Endothelial cell of hepatic sinusoid (primary cell): ENCODE measurements at regions not wholly inside any gene's neighbourhood (a gene's known extent, or its start where the extent isn't known, plus 50 kb on each side); places are given as distances from the start of the nearest gene placed in this dataset.

Source experiments
- in situ Hi-C: cut with HindIII; loops from 2 replicates; pipeline ENCODE4 v1.10.0; 2017; ENCODE audit warnings: low sequenced_read_pairs

DNA sequence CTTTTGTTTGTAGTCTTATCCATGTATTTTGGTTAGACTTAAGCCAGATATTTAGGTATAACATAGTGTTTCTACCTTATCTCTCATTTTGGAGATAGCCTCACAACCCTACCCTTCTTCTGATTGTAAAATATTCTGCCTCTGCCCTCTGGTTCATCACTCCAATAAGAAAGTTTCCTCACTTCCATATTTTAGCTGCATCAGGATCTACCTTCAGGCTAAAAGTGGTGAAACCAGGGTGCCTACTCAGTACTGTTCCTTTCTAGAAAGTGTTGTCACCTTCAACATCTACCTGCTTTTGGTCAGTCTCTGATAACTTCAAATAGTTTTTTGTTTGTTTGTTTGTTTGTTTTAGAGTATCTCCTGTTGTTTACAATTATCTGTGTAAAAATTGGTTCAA, 294.6 kb downstream of the ANXA1 start:
- in situ Hi-C loops, result no loop called here

DNA sequence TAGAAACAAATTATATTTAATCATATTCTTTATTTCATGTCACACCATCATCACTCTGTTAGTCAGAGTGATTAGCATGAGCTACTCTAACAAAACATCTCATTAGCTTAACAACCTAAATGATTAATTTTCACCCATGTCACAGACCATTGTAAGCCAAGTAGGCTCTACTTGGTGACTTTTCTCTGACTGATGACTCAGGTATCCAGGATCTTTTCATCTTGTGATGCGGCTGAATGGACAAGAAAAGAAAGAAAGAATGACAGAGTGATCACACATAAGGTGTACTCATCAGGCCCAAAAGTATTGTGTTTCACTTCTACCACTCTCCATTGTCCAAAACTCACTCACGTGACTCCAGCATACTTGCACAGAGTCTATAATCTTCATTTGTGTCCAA, 299.3 kb downstream of the ANXA1 start:
- in situ Hi-C loops, result no loop called here

DNA sequence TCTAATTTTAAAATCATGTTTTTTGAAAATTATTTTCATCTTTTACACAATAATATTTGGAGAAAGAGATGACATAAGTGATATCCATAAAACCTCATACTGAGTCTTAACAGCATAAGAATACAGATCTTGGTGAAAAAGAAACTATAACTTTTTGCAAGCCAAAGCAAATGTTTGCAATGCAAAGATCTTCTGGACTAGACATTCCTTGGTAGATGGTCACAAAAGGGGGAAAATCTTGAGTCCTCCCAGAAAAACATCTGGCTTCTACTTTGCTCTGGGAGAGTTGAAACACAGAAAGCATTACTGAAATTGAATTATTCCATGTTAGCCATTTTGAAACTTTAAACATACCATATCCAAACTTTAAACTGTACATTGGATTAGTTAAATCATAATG, 308.2 kb downstream of the ANXA1 start:
- in situ Hi-C loops, result no loop called here

DNA sequence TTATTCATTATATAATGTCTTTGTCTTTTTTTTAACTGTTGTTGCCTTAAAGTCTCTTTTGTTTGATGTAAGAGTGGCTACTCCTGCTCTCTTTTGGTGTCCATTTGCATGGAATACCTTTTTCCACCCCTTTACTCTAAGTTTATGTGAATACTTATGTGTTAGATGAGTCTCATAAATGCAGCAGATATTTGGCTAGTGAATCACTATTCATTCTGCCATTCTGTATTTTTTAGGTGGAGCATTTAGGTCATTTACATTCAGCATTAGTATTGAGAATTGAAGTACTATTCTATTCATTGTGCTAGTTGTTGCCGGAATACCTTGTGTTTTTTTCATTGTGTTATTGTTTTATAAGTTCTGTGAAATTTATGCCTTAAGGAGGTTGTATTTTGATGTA, 317.1 kb downstream of the ANXA1 start:
- in situ Hi-C loops, result no loop called here

GRCh38 chr9:73470766-73471165, 319.1 kb downstream of the ANXA1 start:
- in situ Hi-C loops, result no loop called here

DNA sequence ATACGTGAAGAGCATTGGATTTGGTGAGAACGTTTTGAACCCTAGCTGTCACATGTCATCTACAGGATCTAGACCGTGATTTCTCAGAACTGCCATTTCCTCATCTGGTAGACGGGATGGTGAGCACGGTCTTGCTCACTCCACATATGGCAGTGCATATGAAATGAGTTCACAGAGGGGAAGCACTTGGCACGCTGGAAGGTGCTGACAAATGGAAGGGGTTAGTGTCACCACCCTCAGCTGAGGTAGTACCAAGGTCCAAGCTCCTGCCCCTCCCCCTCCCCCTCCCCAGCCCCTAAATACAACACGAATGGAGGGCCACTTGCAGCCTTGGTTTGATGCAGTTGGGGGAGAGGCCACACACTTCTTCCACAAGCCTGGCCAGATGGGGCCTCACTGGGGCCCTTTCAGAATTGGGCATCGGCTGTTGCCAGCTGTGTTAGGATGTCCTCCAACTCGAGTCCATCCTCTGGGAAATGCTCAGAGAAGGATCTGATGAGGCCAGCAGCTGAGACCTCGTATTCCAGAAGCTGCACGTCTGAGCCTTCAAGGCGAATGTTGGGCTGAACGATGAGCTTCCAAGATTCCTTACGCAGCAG, 322.4 kb downstream of the ANXA1 start:
- in situ Hi-C loops, result no loop called here

DNA sequence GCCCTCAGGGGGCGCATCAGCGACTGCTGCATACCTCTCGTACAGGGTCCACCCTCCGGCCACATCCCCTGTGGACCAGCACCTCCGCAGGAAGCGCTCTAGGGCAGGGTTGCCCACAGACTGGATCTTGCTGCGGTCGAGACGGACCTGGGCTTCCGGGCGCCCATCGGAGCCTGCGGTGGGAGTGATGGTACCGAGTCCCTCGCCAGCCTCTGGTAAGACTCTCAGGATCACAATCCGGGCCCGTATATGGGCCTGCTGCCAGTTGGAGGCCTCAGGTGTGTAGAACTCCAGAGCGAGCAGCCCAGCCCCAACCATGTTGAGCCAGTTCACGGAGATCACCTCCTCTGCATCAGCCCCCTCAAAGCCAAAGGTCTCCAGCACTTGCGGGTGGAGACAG, 323.0 kb downstream of the ANXA1 start:
- in situ Hi-C loops, result no loop called here

DNA sequence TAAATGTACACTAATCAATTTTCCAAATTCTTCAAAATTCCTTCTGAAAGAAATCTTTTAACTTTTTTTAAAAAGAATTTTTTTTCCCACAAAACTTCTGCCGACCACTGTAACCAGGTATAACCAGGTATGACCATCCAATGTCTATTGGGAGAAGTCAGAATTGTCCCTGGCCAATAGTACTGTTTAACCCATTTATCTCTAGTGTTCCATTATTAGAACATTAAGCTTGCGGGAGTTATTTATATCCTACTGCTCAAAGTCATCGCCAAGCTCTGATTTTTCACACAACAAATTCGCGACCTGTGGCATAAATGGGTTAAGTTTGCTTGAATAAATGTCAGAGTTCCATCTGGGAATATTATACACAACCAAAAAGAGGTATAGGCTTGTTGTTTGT, 343.2 kb downstream of the ANXA1 start:
- in situ Hi-C loops, result no loop called here

DNA sequence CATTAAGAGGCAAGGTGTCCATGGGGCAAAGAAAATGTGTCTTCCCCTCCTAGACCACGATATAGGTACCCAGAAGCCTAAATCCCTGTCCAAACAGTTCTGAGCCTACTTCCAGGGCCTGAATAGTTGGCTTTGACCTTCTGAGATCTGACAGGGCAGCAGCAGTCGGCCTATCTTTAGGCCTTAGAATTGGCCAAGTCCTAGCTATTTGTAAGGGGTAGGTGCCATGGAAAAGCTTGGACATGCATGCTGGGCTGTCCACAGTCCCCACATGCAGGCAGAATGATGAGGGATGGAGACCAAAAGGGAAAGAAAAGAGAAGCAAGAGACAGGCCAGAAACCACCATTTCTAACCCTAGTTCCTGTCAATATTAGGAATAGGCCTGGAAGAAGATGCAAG, 346.1 kb downstream of the ANXA1 start:
- in situ Hi-C loops, result no loop called here

DNA sequence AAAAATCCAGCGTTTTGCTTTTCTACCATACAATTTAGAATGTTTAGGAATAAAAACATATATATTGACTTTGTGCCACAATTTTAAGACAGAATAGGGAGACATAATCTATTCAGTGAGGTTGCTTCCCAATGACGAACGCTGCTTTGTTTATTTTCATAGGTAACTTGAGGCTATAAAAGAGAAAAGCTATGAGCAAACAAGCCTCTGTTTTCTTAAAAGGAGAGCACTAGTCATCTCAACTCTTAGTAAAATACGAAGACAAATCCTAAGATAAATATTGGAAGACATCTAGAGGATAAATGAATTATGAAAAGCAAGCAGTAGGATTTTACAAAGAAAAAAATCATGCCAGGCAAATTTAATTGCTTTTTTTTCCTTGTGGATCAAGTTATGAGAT, 363.6 kb downstream of the ANXA1 start:
- in situ Hi-C loops, result no loop called here

- in situ Hi-C loops, result no loop called here
Measured at GRCh38 chr9:73523391-73523790, 371.7 kb downstream of the ANXA1 start.

GRCh38 chr9:73525350-73525749, 373.7 kb downstream of the ANXA1 start:
- in situ Hi-C loops, result no loop called here

GRCh38 chr9:73527521-73527920, 375.9 kb downstream of the ANXA1 start:
- in situ Hi-C loops, result no loop called here

- in situ Hi-C loops, result no loop called here
Measured at GRCh38 chr9:73528926-73529325, 377.3 kb downstream of the ANXA1 start.

DNA sequence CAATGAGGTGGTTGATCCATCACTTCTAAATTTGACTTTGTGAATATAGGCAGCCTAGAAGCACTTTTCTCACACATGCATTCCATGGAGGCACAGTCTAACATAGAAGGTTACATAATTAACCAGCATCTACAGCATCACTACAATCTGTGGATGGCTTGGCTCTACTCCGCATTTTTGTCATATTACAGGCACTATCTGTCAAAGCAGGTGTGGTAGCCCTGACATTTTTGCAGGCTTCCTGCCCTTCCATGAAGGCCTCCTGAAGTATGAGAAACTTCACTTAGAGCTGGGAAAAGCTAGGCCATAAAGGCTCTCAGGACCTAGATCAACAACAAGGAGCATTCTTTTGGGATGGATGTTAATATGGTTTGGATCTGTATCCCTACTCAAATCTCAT, 378.0 kb downstream of the ANXA1 start:
- in situ Hi-C loops, result no loop called here

DNA sequence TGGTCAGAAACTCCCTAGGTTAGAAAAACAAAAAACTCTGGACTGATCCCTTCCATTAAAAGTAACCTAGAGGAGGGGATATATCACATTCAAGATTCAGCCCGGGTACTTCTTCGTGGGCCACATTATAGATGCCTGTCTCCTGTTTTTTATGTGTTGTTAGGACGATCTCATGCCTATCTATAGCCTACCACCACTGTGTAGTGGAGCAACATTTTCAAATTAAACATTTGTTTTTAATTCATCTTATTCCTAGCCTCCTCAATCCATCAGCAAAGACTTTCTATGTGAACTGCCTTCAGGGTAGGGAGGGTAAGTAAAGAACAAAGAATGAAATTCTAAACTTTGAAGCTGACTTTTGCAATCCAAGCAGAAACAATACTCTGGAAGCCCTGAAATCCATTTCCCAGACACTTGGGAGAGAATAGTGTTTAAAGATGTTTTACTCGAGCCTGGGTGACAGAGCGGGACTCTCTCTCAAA, 379.4 kb downstream of the ANXA1 start:
- in situ Hi-C loops, result no loop called here

- in situ Hi-C loops, result no loop called here
Measured at GRCh38 chr9:73531658-73532057, 380.0 kb downstream of the ANXA1 start.

DNA sequence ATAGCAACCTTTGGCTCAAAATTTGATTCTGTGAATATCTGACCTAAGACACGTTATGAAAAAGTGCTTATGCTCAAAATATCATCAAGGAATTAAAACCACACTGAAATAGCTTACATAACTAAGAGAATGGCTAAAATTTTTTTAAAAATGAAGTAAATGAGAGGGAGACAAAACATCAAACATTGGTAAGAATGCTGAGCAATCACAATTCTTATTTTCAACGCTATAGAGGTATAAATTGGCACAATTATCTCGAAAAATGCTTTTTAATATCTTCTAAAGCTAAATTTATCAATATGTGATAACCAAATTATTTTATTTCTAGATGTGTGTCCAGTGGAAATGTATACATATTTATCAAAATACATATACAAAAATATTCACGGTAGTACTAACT, 381.3 kb downstream of the ANXA1 start:
- in situ Hi-C loops, result no loop called here

DNA sequence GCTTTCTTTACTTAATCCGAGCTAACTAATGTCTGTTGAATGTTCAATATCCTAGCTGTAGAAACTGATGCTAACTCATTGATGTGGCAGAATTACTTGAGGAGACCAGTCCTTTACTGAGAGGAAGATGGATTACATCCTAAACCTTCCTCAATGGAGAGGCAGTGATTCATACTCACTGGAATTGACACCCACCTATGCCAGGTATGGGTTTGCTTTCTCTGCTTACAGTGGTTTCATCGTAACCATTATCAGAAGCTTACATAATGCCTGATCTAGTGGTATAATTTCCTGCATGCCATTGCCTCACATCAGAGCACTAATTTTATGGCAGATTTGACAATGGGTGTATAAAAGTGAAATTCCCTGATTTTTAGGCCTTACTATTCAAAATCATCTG, 384.7 kb downstream of the ANXA1 start:
- in situ Hi-C loops, result no loop called here

DNA sequence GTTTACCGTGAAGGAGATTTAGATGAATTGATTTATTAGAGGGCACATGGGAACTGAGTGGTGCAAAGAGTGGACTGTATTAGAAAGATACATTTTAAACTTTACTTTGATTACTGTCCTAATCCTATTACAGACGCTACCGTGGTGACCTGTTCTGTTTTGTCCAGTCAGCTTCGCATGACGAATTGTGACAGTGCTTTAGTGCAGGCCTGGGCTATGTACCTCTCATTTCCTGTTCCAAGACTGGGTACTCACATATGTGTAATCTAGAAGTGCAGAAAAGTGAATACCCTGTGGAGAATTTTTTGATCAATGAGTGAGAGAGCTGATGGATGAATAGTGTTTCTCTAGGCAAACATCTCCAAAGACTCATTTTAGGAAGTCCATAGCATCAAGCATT, 385.9 kb downstream of the ANXA1 start:
- in situ Hi-C loops, result no loop called here

GRCh38 chr9:73539881-73540390, 388.3 kb downstream of the ANXA1 start:
- in situ Hi-C loops, result loop anchor here (5.0 kb wide), 1 partner anchor 53 kb away; no protein-coding TSS in a partner anchor

DNA sequence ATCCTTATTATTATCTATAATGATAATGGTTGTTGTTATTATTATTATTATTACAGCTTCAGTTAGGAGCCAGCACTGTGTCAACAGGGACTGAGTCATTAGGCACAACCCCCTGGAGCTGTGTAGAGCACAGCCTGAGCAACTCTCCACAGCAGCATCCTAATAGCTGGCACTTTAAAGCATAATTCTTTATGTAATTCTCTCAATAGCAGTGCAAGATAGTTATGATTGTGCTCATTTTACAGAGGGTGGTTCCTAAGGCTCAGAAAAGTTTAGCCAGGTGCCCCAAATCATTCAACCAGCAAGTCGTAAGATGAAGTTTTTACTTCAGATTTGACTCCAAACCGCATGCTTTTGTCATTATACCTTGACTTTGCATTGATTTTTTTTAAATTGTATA, 390.3 kb downstream of the ANXA1 start:
- in situ Hi-C loops, result loop anchor here (5.0 kb wide), 1 partner anchor 55 kb away; no protein-coding TSS in a partner anchor

DNA sequence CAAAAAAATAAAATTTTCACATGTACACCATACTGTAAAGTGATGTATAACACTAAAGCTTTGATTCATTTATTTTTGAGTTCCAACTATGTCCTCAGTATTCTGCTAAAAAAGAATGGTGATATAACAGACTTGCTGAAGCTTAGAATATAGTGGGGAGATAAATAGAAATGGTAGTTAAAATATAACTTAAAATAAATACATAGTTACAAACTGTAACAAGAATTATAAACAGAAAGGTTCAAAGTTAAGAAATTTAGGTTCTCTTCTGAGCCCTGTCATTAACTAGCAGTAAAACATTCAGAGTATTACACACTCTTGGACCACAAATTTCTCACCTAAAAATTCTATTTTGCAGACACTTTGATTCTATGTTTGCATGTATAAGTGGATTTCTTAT, 392.1 kb downstream of the ANXA1 start:
- in situ Hi-C loops, result loop anchor here (5.0 kb wide), 1 partner anchor 56 kb away; no protein-coding TSS in a partner anchor
